ENCODE measurements at regions not wholly inside any gene's neighbourhood (a gene's known extent, or its start where the extent isn't known, plus 50 kb on each side); places are given as distances from the start of the nearest gene placed in this dataset.

GRCh38 chr15:98069256-98069655 is 108.8 kb downstream of the ARRDC4 start:
- intact Hi-C loops (cut with DNase I; ENCODE audit: low total_unique reads): no loop called here
- Histone ChIP-seq H3K4me3 (no peak overlapping the region), H3K9me3 (peaks cover 0 to 7% (median 0%) of the 10 kb centered on the region in 8 donors), H3K27me3 (replicated peaks in 1 of 7) (no peaks in the 10 kb centered on the region), H3K27ac (no peak overlapping the region), H3K36me3 (no peaks in the 10 kb centered on the region), H3K4me1 (peaks cover 0 to 7% (median 0%) of the 10 kb centered on the region in 6 donors)
- WGBS, 5 donors: 66 to 91% (median 75%) methylated on average over 4 of the region's 4 CpGs
- TF ChIP-seq, protein P1, sequence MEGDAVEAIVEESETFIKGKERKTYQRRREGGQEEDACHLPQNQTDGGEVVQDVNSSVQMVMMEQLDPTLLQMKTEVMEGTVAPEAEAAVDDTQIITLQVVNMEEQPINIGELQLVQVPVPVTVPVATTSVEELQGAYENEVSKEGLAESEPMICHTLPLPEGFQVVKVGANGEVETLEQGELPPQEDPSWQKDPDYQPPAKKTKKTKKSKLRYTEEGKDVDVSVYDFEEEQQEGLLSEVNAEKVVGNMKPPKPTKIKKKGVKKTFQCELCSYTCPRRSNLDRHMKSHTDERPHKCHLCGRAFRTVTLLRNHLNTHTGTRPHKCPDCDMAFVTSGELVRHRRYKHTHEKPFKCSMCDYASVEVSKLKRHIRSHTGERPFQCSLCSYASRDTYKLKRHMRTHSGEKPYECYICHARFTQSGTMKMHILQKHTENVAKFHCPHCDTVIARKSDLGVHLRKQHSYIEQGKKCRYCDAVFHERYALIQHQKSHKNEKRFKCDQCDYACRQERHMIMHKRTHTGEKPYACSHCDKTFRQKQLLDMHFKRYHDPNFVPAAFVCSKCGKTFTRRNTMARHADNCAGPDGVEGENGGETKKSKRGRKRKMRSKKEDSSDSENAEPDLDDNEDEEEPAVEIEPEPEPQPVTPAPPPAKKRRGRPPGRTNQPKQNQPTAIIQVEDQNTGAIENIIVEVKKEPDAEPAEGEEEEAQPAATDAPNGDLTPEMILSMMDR (IDR thresholded peaks at IDR 0.05 in 8 of 11, conservative IDR thresholded peaks at IDR 0.05 in 3 of 11): no peak
- no peak for TF ChIP-seq POLR2A (IDR thresholded peaks at IDR 0.05)
- no peak for TF ChIP-seq POLR2AphosphoS5 (IDR thresholded peaks at IDR 0.05)
- DNase-seq: no peak

DNA sequence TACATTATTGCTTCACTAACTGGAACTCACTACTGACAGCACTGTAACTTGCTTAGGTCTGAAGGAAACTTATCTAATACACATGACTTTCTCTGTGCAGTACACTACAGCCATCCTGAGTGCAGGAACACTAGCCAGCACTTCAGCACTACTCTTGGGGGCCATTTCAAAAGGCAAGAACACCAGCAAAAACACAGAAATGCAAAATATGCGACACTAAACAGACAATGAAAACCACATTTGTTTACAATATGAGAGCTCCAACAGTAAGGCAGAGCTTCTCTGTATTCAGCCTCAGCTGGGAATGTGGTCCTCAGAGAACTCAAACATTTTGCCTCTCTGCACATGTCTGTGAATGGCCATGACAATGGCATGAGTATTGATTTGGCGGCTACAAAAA is 109.6 kb downstream of the ARRDC4 start:
- Histone ChIP-seq H3K4me3 (no peak overlapping the region), H3K4me1 (peaks cover 0 to 7% (median 0%) of the 10 kb centered on the region in 6 donors), H3K27ac (no peak overlapping the region), H3K36me3 (no peaks in the 10 kb centered on the region), H3K27me3 (replicated peaks in 1 of 7) (no peaks in the 10 kb centered on the region), H3K9me3 (peaks cover 0 to 7% (median 0%) of the 10 kb centered on the region in 8 donors)
- WGBS, 5 donors: 72 to 94% (median 93%) methylated on average over 2 of the region's 2 CpGs
- DNase-seq: no peak
- TF ChIP-seq POLR2AphosphoS5 (IDR thresholded peaks at IDR 0.05): no peak
- TF ChIP-seq, protein P1 (IDR thresholded peaks at IDR 0.05 in 8 of 11, conservative IDR thresholded peaks at IDR 0.05 in 3 of 11): no peak
- TF ChIP-seq POLR2A (IDR thresholded peaks at IDR 0.05): no peak
- intact Hi-C loops (cut with DNase I; ENCODE audit: low total_unique reads): no loop called here

DNA sequence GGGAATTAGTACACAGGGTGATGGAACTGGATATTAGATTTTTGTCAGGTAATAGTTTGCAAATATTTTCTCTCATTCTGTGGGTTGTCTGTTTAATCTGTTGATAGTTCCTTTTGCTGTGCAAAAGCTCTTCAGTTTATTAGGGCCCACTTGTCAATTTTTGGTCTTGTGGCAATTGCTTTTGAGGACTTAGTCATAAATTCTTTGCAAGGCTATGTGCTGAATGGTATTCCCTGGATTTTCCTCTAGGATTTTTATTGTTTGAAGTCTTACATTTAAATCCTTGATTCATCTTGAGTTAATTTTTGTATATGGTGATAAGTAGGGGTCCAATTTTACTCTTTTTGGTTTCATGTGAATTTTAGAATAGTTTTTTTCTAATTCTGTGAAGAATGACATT is 111.3 kb downstream of the ARRDC4 start:
- DNase-seq: no peak
- TF ChIP-seq POLR2A (IDR thresholded peaks at IDR 0.05) (no peak), POLR2AphosphoS5 (IDR thresholded peaks at IDR 0.05) (no peak)
- TF ChIP-seq, protein P1 (IDR thresholded peaks at IDR 0.05 in 8 of 11, conservative IDR thresholded peaks at IDR 0.05 in 3 of 11): no peak
- intact Hi-C loops (cut with DNase I; ENCODE audit: low total_unique reads): no loop called here
- H3K36me3 ChIP-seq: no peaks in the 10 kb centered on the region
- H3K4me1 ChIP-seq: peaks cover 0 to 24% (median 5%) of the 10 kb centered on the region in 6 donors
- no peak overlapping the region for H3K4me3 ChIP-seq
- no peaks in the 10 kb centered on the region for H3K27me3 ChIP-seq (replicated peaks in 1 of 7)
- no peak overlapping the region for H3K27ac ChIP-seq
- peaks cover 0 to 7% (median 0%) of the 10 kb centered on the region in 8 donors for H3K9me3 ChIP-seq

- Histone ChIP-seq H3K4me3 (no peak overlapping the region), H3K27ac (peak overlapping the region in 6 of 8 donors; percentile 60 to 80 (median 70)), H3K27me3 (replicated peaks in 1 of 7) (no peaks in the 10 kb centered on the region), H3K36me3 (no peaks in the 10 kb centered on the region), H3K4me1 (peaks cover 0 to 23% (median 8%) of the 10 kb centered on the region in 6 donors), H3K9me3 (no peaks in the 10 kb centered on the region)
- TF ChIP-seq POLR2AphosphoS5 (IDR thresholded peaks at IDR 0.05) (no peak), POLR2A (IDR thresholded peaks at IDR 0.05) (no peak)
- TF ChIP-seq, protein P1 (IDR thresholded peaks at IDR 0.05 in 8 of 11, conservative IDR thresholded peaks at IDR 0.05 in 3 of 11): no peak
- intact Hi-C loops (cut with DNase I; ENCODE audit: low total_unique reads): no loop called here
- DNase-seq: no peak
These were observed 114.9 kb downstream of the ARRDC4 start for GRCh38 chr15:98075441-98075840.

Data from spleen (tissue), 11 donors.